Endothelial cell of umbilical vein (primary cell): ENCODE measurements at regions not wholly inside any gene's neighbourhood (a gene's known extent, or its start where the extent isn't known, plus 50 kb on each side); places are given as distances from the start of the nearest gene placed in this dataset.

Source experiments
- BruUV-seq: library from RNA; stranded (reverse); fragments of 400-500 nt; replicated peaks from 2 replicates; lab custom pipeline; 2021; lab: Mats Ljungman, UMichigan
- CTCF ChIA-PET: fragments of 300-600, 350-600 bp; sonication (Branson Sonifier 250); formaldehyde crosslinking; loops from one replicate; lab custom pipeline; 2021; ENCODE audit warnings: antibody characterized with exemption, inconsistent platforms; lab: Charles Lee
- POLR2A ChIA-PET: fragments of 300-600, 350-600 bp; sonication (Branson Sonifier 250); formaldehyde crosslinking; loops from one replicate; lab custom pipeline; 2021; ENCODE audit warnings: antibody characterized with exemption, inconsistent platforms; lab: Charles Lee
- DNase-seq: peaks from one replicate; pipeline ENCODE4 v3.0.0-alpha.2; 2011; ENCODE audit warnings: low read depth, low spot score
- FAIRE-seq: peaks from 2 replicates; lab custom pipeline; 2011; peaks lifted over from hg19 to GRCh38; lab: Jason Lieb, UNC
- H2AFZ ChIP-seq: 2 replicates; pipeline ENCODE4 v1.6.0; 2012; ENCODE audit warnings: low read depth, low read length, control low read depth, inconsistent platforms
- H3K27ac ChIP-seq: 2 replicates; pipeline ENCODE4 v1.5.1; 2011; ENCODE audit warnings: low read depth, mild to moderate bottlenecking, control low read depth, low read length, moderate library complexity; ENCODE audit not compliant: insufficient read depth
- H3K27me3 ChIP-seq, 2 experiments: 2 replicates each; pipeline versions ENCODE4 v1.6.0 to v1.6.1; 2011; ENCODE audit warnings: low read length in 2 of 2, mixed read lengths in 1 of 2; ENCODE audit not compliant: control insufficient read depth in 2 of 2, insufficient read depth in 2 of 2
- H3K36me3 ChIP-seq, 2 experiments: 2 replicates in 1 of 2; 3 replicates in 1 of 2; pipeline ENCODE4 v1.5.1; 2011; ENCODE audit warnings: low read length in 2 of 2, mild to moderate bottlenecking in 1 of 2, moderate library complexity in 1 of 2; ENCODE audit not compliant: control insufficient read depth in 2 of 2, insufficient read depth in 2 of 2; ENCODE audit errors: extremely low read depth in 1 of 2
- H3K4me1 ChIP-seq: 3 replicates; pipeline ENCODE4 v1.5.1; 2011; ENCODE audit warnings: mild to moderate bottlenecking, low read length; ENCODE audit not compliant: control insufficient read depth, insufficient read depth; ENCODE audit errors: extremely low read depth
- H3K4me2 ChIP-seq: 2 replicates; pipeline ENCODE4 v1.6.1; 2011; ENCODE audit warnings: low read length, control low read depth, mixed read lengths; ENCODE audit not compliant: insufficient read depth
- H3K4me3 ChIP-seq, 3 experiments: fragments of 200-600 bp in 1 of 3; sonication (generic), shearing (Covaris generic) in 1 of 3; replicated peaks in 1 of 3; 2 replicates each; pipeline ENCODE4 v1.5.1; 2011 to 2016; ENCODE audit warnings: control low read depth in 3 of 3, low read length in 3 of 3, mild to moderate bottlenecking in 2 of 3, inconsistent platforms in 1 of 3, low read depth in 1 of 3, moderate library complexity in 1 of 3; ENCODE audit not compliant: insufficient read depth in 1 of 3
- H3K79me2 ChIP-seq: 2 replicates; pipeline ENCODE4 v1.6.0; 2012; ENCODE audit warnings: low read length, inconsistent platforms; ENCODE audit not compliant: control insufficient read depth, insufficient read depth
- H3K9ac ChIP-seq: replicated peaks from 2 replicates; pipeline ENCODE3; 2011; ENCODE audit warnings: low read length, control low read depth; ENCODE audit not compliant: insufficient read depth; ENCODE audit errors: extremely low read depth
- H3K9me1 ChIP-seq: replicated peaks from 3 replicates; pipeline ENCODE4 v1.6.0; 2011; ENCODE audit warnings: mild to moderate bottlenecking, low read length; ENCODE audit not compliant: control insufficient read depth, insufficient read depth; ENCODE audit errors: extremely low read depth
- H3K9me3 ChIP-seq: replicated peaks from 2 replicates; pipeline ENCODE4 v1.5.1; 2012; ENCODE audit warnings: low read length, inconsistent platforms; ENCODE audit not compliant: control insufficient read depth, insufficient read depth
- H4K20me1 ChIP-seq: replicated peaks from 2 replicates; pipeline ENCODE3; 2011; ENCODE audit warnings: mild to moderate bottlenecking, low read length; ENCODE audit not compliant: control insufficient read depth, insufficient read depth; ENCODE audit errors: extremely low read depth
- EZH2 ChIP-seq: IDR thresholded peaks from 2 replicates; pipeline ENCODE4 v1.6.1; 2012; ENCODE audit warnings: borderline replicate concordance, low read depth, mild to moderate bottlenecking, moderate library complexity, low read length, inconsistent platforms; ENCODE audit not compliant: severe bottlenecking
- FOS ChIP-seq: IDR thresholded peaks from 2 replicates; pipeline ENCODE4 v1.6.1; 2011; ENCODE audit warnings: mild to moderate bottlenecking, low read length, moderate library complexity, borderline replicate concordance; ENCODE audit not compliant: insufficient read depth
- GATA2 ChIP-seq: IDR thresholded peaks from 2 replicates; pipeline ENCODE4 v1.7.0; 2011; ENCODE audit warnings: low read depth, mild to moderate bottlenecking, moderate library complexity, mixed read lengths, low read length; ENCODE audit not compliant: insufficient read length, insufficient read depth
- JUN ChIP-seq: IDR thresholded peaks from 2 replicates; pipeline ENCODE4 v1.6.1; 2011; ENCODE audit warnings: borderline replicate concordance, low read depth; ENCODE audit not compliant: insufficient read length, insufficient read depth
- MYC ChIP-seq: IDR thresholded peaks from one replicate; pipeline ENCODE4 v1.6.1; 2011; ENCODE audit warnings: mild to moderate bottlenecking, low read depth, low read length
- POLR2A ChIP-seq: IDR thresholded peaks from 2 replicates; pipeline ENCODE4 v1.6.1; 2012; ENCODE audit warnings: low read depth, mild to moderate bottlenecking, control low read depth, low read length
- POLR2AphosphoS5 ChIP-seq: IDR thresholded peaks from 2 replicates; pipeline ENCODE4 v1.6.1; 2012; ENCODE audit warnings: low read depth, mild to moderate bottlenecking, control low read depth, low read length, moderate library complexity; ENCODE audit not compliant: insufficient read depth
- dilution Hi-C: fragments of 300-500 bp; cut with MboI; formaldehyde crosslinking; loops from one replicate; pipeline ENCODE4 v1.15.0; 2019; ENCODE audit warnings: low sequenced_read_pairs; ENCODE audit not compliant: extremely low pct_ligation_motif_present
- intact Hi-C: fragments of 100-400 bp; cut with micrococcal nuclease; formaldehyde crosslinking; loops from one replicate; pipeline ENCODE4 v1.10.0; 2022
- TF ChIP-seq, protein P1 (sequence below), 2 donors: IDR thresholded peaks; 1 replicate in 1 of 2; 2 replicates in 1 of 2; pipeline ENCODE4 v1.5.1; 2011; ENCODE audit warnings: low read length in 2 of 2, mild to moderate bottlenecking in 2 of 2, moderate library complexity in 2 of 2, control low read depth in 1 of 2, inconsistent platforms in 1 of 2, low read depth in 1 of 2; ENCODE audit not compliant: insufficient read depth in 1 of 2; ENCODE audit errors: extremely low read depth in 1 of 2
- TF ChIP-seq, protein P2 (sequence below): IDR thresholded peaks from 2 replicates; pipeline ENCODE4 v1.6.1; 2011; ENCODE audit not compliant: insufficient read depth, insufficient read length

DNA sequence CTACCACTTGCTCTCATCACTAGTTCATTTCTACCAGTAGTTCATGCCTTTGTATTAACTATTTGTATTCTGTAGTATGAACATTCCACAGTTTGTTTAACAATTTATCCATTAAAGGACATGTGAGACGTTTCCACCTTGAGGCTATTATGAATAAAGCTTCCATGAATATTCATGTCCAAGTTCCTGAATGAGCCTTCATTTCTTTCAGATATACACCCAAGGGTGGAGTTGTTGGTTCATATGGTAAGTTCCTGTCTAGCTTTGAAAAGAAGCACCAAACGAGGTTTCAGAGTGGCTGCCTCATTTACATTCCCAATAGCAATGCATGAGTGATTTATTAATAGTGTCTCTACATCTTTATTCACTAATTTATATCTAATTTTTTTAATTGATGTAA lies 407.8 kb upstream of the C16orf82 start:
- CTCF ChIA-PET = no interaction called here
- DNase-seq (no peak), FAIRE-seq (no peak)
- BruUV-seq = no TSS peak
- Histone ChIP-seq H3K79me2 (no peaks in the 10 kb centered on the region), H3K9ac (no peak overlapping the region), H3K4me3 (no peak overlapping the region), H3K27ac (no peak overlapping the region), H3K9me3 (no peaks in the 10 kb centered on the region), H3K27me3 (no peaks in the 10 kb centered on the region), H3K36me3 (no peaks in the 10 kb centered on the region), H3K4me1 (no peaks in the 10 kb centered on the region), H2AFZ (no peak overlapping the region), H3K4me2 (no peak overlapping the region), H3K9me1 (no peaks in the 10 kb centered on the region), H4K20me1 (no peaks in the 10 kb centered on the region)
- no peak for TF ChIP-seq GATA2
- no peak for TF ChIP-seq JUN
- no peak for TF ChIP-seq POLR2AphosphoS5
- TF ChIP-seq, protein P1, sequence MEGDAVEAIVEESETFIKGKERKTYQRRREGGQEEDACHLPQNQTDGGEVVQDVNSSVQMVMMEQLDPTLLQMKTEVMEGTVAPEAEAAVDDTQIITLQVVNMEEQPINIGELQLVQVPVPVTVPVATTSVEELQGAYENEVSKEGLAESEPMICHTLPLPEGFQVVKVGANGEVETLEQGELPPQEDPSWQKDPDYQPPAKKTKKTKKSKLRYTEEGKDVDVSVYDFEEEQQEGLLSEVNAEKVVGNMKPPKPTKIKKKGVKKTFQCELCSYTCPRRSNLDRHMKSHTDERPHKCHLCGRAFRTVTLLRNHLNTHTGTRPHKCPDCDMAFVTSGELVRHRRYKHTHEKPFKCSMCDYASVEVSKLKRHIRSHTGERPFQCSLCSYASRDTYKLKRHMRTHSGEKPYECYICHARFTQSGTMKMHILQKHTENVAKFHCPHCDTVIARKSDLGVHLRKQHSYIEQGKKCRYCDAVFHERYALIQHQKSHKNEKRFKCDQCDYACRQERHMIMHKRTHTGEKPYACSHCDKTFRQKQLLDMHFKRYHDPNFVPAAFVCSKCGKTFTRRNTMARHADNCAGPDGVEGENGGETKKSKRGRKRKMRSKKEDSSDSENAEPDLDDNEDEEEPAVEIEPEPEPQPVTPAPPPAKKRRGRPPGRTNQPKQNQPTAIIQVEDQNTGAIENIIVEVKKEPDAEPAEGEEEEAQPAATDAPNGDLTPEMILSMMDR (IDR thresholded peaks at IDR 0.05; ENCODE audit: extremely low read depth in 1 of 2, insufficient read depth in 1 of 2, low read depth in 1 of 2, low read length in 2 of 2) = no peak
- TF ChIP-seq, protein P2, sequence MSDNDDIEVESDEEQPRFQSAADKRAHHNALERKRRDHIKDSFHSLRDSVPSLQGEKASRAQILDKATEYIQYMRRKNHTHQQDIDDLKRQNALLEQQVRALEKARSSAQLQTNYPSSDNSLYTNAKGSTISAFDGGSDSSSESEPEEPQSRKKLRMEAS = no peak
- TF ChIP-seq POLR2A = no peak
- no peak for TF ChIP-seq EZH2
- TF ChIP-seq FOS = no peak
- no peak for TF ChIP-seq MYC
- POLR2A ChIA-PET = no interaction called here
- dilution Hi-C loops (no loop called here), intact Hi-C loops (no loop called here)
